Fibroblast of lung (primary cell): ENCODE measurements at regions not wholly inside any gene's neighbourhood (a gene's known extent, or its start where the extent isn't known, plus 50 kb on each side); places are given as distances from the start of the nearest gene placed in this dataset.

ENCODE experiments used
- DNase-seq, 2 donors: peaks; one replicate each; pipeline versions ENCODE4 v3.0.0 to v3.0.0-alpha.2; 2010; ENCODE audit warnings: low read depth in 2 of 2
- H2AFZ ChIP-seq: 2 replicates; pipeline ENCODE4 v1.5.1; 2012; ENCODE audit warnings: low read length, control low read depth, inconsistent platforms
- H3K27ac ChIP-seq: 2 replicates; pipeline ENCODE4 v1.5.1; 2011; ENCODE audit warnings: low read length, control low read depth; ENCODE audit not compliant: insufficient read depth
- H3K27me3 ChIP-seq: 2 replicates; pipeline ENCODE4 v1.5.1; 2011; ENCODE audit warnings: mild to moderate bottlenecking, low read length; ENCODE audit not compliant: control insufficient read depth, insufficient read depth
- H3K36me3 ChIP-seq: 2 replicates; pipeline ENCODE4 v1.5.1; 2011; ENCODE audit warnings: low read length; ENCODE audit not compliant: control insufficient read depth, insufficient read depth
- H3K4me1 ChIP-seq: 2 replicates; pipeline ENCODE4 v1.5.1; 2011; ENCODE audit warnings: low read length; ENCODE audit not compliant: control insufficient read depth, insufficient read depth; ENCODE audit errors: extremely low read depth
- H3K4me2 ChIP-seq: 2 replicates; pipeline ENCODE4 v1.5.1; 2011; ENCODE audit warnings: low read length, control low read depth; ENCODE audit not compliant: insufficient read depth; ENCODE audit errors: extremely low read depth
- H3K4me3 ChIP-seq, 4 experiments: fragments of 200-600 bp in 1 of 4; sonication (generic) in 1 of 4; replicated peaks in 1 of 4; 2 replicates each; pipeline ENCODE4 v1.5.1; 2011 to 2016; ENCODE audit warnings: low read length in 4 of 4, low read depth in 3 of 4, mild to moderate bottlenecking in 3 of 4, control low read depth in 2 of 4, inconsistent platforms in 1 of 4, mixed read lengths in 1 of 4; ENCODE audit not compliant: insufficient read depth in 1 of 4; ENCODE audit errors: control extremely low read depth in 1 of 4
- H3K79me2 ChIP-seq: 2 replicates; pipeline ENCODE4 v1.5.1; 2012; ENCODE audit warnings: mild to moderate bottlenecking, low read length, inconsistent platforms; ENCODE audit not compliant: control insufficient read depth, insufficient read depth
- H3K9ac ChIP-seq: 2 replicates; pipeline ENCODE4 v1.5.1; 2011; ENCODE audit warnings: mild to moderate bottlenecking, low read length, control low read depth; ENCODE audit not compliant: insufficient read depth
- H3K9me3 ChIP-seq: 2 replicates; pipeline ENCODE4 v1.5.1; 2012; ENCODE audit warnings: low read depth, low read length; ENCODE audit not compliant: control insufficient read depth, insufficient read depth
- H4K20me1 ChIP-seq: 2 replicates; pipeline ENCODE4 v1.5.1; 2011; ENCODE audit warnings: low read length; ENCODE audit not compliant: control insufficient read depth, insufficient read depth; ENCODE audit errors: extremely low read depth
- CTCF ChIP-seq, 2 donors: IDR thresholded peaks in 1 of 2; conservative IDR thresholded peaks in 1 of 2; 1 replicate in 1 of 2; 2 replicates in 1 of 2; pipeline ENCODE4 v1.5.1; 2011 to 2012; ENCODE audit warnings: low read length in 2 of 2, control low read depth in 1 of 2, inconsistent platforms in 1 of 2, low read depth in 1 of 2, mild to moderate bottlenecking in 1 of 2
- EZH2 ChIP-seq: IDR thresholded peaks from 2 replicates; pipeline ENCODE4 v1.5.1; 2012; ENCODE audit warnings: low read length, control low read depth, mild to moderate bottlenecking; ENCODE audit errors: missing control alignments

GRCh38 chr4:147039976-147040575, 94.4 kb upstream of the TTC29 start:
- Histone ChIP-seq H3K9me3 (no peaks in the 10 kb centered on the region), H3K79me2 (no peaks in the 10 kb centered on the region), H3K4me3 (no peak overlapping the region), H3K4me1 (no peaks in the 10 kb centered on the region), H3K9ac (no peak overlapping the region), H3K27me3 (no peaks in the 10 kb centered on the region), H3K27ac (no peak overlapping the region), H3K36me3 (no peaks in the 10 kb centered on the region), H3K4me2 (no peak overlapping the region), H2AFZ (no peak overlapping the region), H4K20me1 (no peaks in the 10 kb centered on the region)
- DNase-seq: no peak
- no peak for TF ChIP-seq EZH2
- TF ChIP-seq CTCF (conservative IDR thresholded peaks at IDR 0.05 in 1 of 2, IDR thresholded peaks at IDR 0.05 in 1 of 2; ENCODE audit: low read depth in 1 of 2, low read length in 2 of 2): no peak

- no peaks in the 10 kb centered on the region for H3K9me3 ChIP-seq
- H4K20me1 ChIP-seq: no peaks in the 10 kb centered on the region
- H3K27me3 ChIP-seq: no peaks in the 10 kb centered on the region
- no peaks in the 10 kb centered on the region for H3K36me3 ChIP-seq
- no peaks in the 10 kb centered on the region for H3K4me1 ChIP-seq
- no peak overlapping the region for H3K4me3 ChIP-seq
- no peak overlapping the region for H2AFZ ChIP-seq
- H3K4me2 ChIP-seq: no peak overlapping the region
- no peak overlapping the region for H3K27ac ChIP-seq
- H3K9ac ChIP-seq: no peak overlapping the region
- DNase-seq: no peak
- TF ChIP-seq EZH2 (no peak), CTCF (conservative IDR thresholded peaks at IDR 0.05 in 1 of 2, IDR thresholded peaks at IDR 0.05 in 1 of 2; ENCODE audit: low read depth in 1 of 2, low read length in 2 of 2) (no peak)
- no peaks in the 10 kb centered on the region for H3K79me2 ChIP-seq
These were observed 95.2 kb upstream of the TTC29 start for GRCh38 chr4:147040874-147041273.

GRCh38 chr4:147041376-147041775, 95.7 kb upstream of the TTC29 start:
- Histone ChIP-seq H3K9ac (no peak overlapping the region), H3K4me3 (no peak overlapping the region), H3K36me3 (no peaks in the 10 kb centered on the region), H3K27me3 (no peaks in the 10 kb centered on the region), H2AFZ (no peak overlapping the region), H4K20me1 (no peaks in the 10 kb centered on the region), H3K27ac (no peak overlapping the region), H3K79me2 (no peaks in the 10 kb centered on the region), H3K9me3 (no peaks in the 10 kb centered on the region), H3K4me1 (no peaks in the 10 kb centered on the region), H3K4me2 (no peak overlapping the region)
- no peak for DNase-seq
- no peak for TF ChIP-seq CTCF (conservative IDR thresholded peaks at IDR 0.05 in 1 of 2, IDR thresholded peaks at IDR 0.05 in 1 of 2; ENCODE audit: low read depth in 1 of 2, low read length in 2 of 2)
